ENCODE measurements at regions not wholly inside any gene's neighbourhood (a gene's known extent, or its start where the extent isn't known, plus 50 kb on each side); places are given as distances from the start of the nearest gene placed in this dataset.

DNA sequence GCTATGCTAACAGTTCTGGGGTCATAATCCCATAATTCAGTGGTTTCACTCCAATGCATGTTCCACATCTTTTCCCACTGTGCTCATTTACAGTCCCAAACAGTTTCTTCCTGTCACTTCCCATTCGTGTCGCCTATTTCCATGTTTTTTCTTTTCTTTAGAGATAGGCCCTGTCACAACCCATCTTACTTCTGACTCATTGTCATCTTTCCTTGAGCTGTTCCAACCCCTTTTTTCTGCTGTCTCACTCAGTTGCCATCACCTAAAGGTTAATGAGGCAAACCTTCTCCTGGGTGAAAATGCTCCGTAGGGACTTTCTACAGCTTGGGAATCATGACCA, 814.5 kb downstream of the VGLL3 start:
- Histone ChIP-seq H3K9ac (ENCODE audit: low read depth, low read length) (no peak overlapping the region), H3K4me3 (ENCODE audit: low read length) (no peak overlapping the region), H3K27me3 (ENCODE audit: insufficient read depth, low read length) (no peaks in the 10 kb centered on the region), H3K36me3 (ENCODE audit: insufficient read depth, low read length) (no peaks in the 10 kb centered on the region), H3K4me1 (ENCODE audit: insufficient read depth, low read length) (peaks cover 49% of the 10 kb centered on the region), H3K27ac (ENCODE audit: low read depth, low read length) (peak overlapping the region; percentile 91; the same call in 1 of the 2 replicates), H3K9me3 (ENCODE audit: insufficient read depth, low read depth, low read length) (no peaks in the 10 kb centered on the region)
- WGBS = 87% methylated on average over 3 of the region's 3 CpGs

GRCh38 chr3:86175593-86176444, 815.1 kb downstream of the VGLL3 start:
- Histone ChIP-seq H3K27ac (ENCODE audit: low read depth, low read length) (peak overlapping the region; percentile 91), H3K27me3 (ENCODE audit: insufficient read depth, low read length) (no peaks in the 10 kb centered on the region), H3K4me3 (ENCODE audit: low read length) (no peak overlapping the region), H3K36me3 (ENCODE audit: insufficient read depth, low read length) (no peaks in the 10 kb centered on the region), H3K9ac (ENCODE audit: low read depth, low read length) (peak overlapping the region; percentile 58; the same call in 1 of the 2 replicates), H3K4me1 (ENCODE audit: insufficient read depth, low read length) (peaks cover 49% of the 10 kb centered on the region), H3K9me3 (ENCODE audit: insufficient read depth, low read depth, low read length) (no peaks in the 10 kb centered on the region)
- 45% methylated on average over 7 of the region's 7 CpGs for WGBS

DNA sequence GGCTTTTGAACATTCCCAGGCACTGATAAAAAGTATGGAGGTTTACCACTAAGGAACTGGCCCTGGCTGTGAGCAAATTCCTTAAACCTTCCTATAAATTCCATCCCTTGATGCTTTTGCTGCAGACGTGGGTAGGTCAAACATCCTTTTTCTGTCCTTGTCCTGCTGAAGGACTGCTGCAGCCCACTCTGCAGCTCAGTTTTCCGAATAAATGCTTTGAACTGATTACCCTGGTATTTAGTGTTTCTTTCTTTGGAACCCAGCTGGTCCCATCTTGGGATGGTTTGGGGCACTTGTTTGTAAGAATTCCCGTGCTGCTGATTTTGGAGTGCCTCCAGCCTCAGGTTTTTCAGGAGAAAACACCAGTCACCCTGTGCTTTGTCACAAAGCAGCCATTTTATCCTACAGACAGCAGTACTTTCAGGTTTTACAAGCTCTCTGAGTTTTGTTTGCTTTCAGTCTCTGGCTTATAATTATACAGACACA, 815.9 kb downstream of the VGLL3 start:
- no peaks in the 10 kb centered on the region for H3K9me3 ChIP-seq (ENCODE audit: insufficient read depth, low read depth, low read length)
- H3K9ac ChIP-seq (ENCODE audit: low read depth, low read length) = peak overlapping the region; percentile 58; the same call in 1 of the 2 replicates
- H3K27me3 ChIP-seq (ENCODE audit: insufficient read depth, low read length) = no peaks in the 10 kb centered on the region
- no peaks in the 10 kb centered on the region for H3K36me3 ChIP-seq (ENCODE audit: insufficient read depth, low read length)
- H3K27ac ChIP-seq (ENCODE audit: low read depth, low read length) = peak overlapping the region; percentile 91
- peaks cover 49% of the 10 kb centered on the region for H3K4me1 ChIP-seq (ENCODE audit: insufficient read depth, low read length)
- no peak overlapping the region for H3K4me3 ChIP-seq (ENCODE audit: low read length)
- WGBS = 54% methylated on average over 3 of the region's 3 CpGs

DNA sequence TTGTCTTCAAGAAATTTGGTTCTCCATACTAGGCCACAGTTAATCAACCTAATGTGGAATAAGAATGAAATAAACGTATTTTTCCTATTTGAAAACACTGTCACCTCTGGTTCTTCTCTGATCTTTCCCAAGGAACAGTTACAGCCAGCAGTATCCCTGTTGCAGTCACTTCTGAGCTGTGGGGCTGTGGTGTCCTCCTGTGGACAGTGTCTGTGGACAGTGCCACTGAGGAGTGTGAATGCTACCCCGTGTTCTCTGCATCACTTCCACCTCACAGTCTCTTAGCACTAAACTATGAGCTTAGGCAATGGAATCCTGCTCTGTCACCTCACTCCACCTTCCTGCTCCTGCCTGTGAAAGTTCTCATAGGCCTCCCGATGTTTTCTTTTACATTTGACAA, 817.5 kb downstream of the VGLL3 start:
- Histone ChIP-seq H3K36me3 (ENCODE audit: insufficient read depth, low read length) (no peaks in the 10 kb centered on the region), H3K27me3 (ENCODE audit: insufficient read depth, low read length) (no peaks in the 10 kb centered on the region), H3K27ac (ENCODE audit: low read depth, low read length) (no peak overlapping the region), H3K9me3 (ENCODE audit: insufficient read depth, low read depth, low read length) (no peaks in the 10 kb centered on the region), H3K4me1 (ENCODE audit: insufficient read depth, low read length) (peaks cover 33% of the 10 kb centered on the region), H3K4me3 (ENCODE audit: low read length) (no peak overlapping the region), H3K9ac (ENCODE audit: low read depth, low read length) (no peak overlapping the region)
- 88% methylated on average over 3 of the region's 3 CpGs for WGBS

DNA sequence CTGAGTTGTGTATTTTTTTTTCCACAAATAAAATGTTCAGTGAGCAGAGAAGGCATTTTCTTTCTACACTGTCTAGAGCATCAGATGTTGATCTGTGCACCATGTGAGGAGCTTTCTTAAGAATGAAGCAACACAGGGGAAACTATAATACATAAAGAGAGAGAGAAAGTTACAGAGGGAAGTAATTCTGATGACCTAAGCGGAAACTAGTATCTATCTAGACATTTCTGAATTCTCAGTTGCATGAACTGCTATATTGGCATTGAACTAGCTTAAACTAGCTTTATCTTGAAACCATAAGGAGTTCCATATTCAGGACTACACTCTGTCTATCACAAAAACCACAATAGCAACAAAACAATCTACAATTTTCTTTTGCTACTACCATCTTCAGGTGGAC, 822.4 kb downstream of the VGLL3 start:
- Histone ChIP-seq H3K27ac (ENCODE audit: low read depth, low read length) (no peak overlapping the region), H3K9ac (ENCODE audit: low read depth, low read length) (no peak overlapping the region), H3K4me1 (ENCODE audit: insufficient read depth, low read length) (0 out of 2 replicates have a peak, but pooled peaks cover 6% of the 10 kb centered on the region), H3K4me3 (ENCODE audit: low read length) (no peak overlapping the region), H3K27me3 (ENCODE audit: insufficient read depth, low read length) (no peaks in the 10 kb centered on the region), H3K9me3 (ENCODE audit: insufficient read depth, low read depth, low read length) (no peaks in the 10 kb centered on the region), H3K36me3 (ENCODE audit: insufficient read depth, low read length) (no peaks in the 10 kb centered on the region)
- 100% methylated on average over 1 of the region's 1 CpG for WGBS

DNA sequence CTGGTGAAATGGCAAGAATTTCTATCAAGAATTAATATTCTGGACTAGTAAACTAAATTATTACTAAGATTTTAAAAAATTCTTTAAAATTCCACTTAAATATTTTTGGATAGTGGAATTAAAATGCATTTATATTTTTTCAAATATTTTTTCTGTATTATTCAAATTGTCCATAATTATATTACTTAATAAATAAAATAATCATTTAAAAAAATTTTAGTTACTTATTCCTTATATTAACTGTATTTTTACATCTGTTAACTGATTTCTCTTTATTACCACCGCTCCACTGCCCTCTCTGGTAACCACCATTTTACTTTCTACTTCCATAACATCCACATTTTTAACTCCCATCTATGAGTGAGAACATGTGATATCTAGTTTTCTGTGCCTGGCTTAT, 828.4 kb downstream of the VGLL3 start:
- no peaks in the 10 kb centered on the region for H3K27me3 ChIP-seq (ENCODE audit: insufficient read depth, low read length)
- H3K4me1 ChIP-seq (ENCODE audit: insufficient read depth, low read length) = 0 out of 2 replicates have a peak, but pooled peaks cover 6% of the 10 kb centered on the region
- H3K36me3 ChIP-seq (ENCODE audit: insufficient read depth, low read length) = no peaks in the 10 kb centered on the region
- H3K27ac ChIP-seq (ENCODE audit: low read depth, low read length) = no peak overlapping the region
- H3K4me3 ChIP-seq (ENCODE audit: low read length) = no peak overlapping the region
- 89% methylated on average over 1 of the region's 1 CpG for WGBS
- H3K9me3 ChIP-seq (ENCODE audit: insufficient read depth, low read depth, low read length) = no peaks in the 10 kb centered on the region
- no peak overlapping the region for H3K9ac ChIP-seq (ENCODE audit: low read depth, low read length)

DNA sequence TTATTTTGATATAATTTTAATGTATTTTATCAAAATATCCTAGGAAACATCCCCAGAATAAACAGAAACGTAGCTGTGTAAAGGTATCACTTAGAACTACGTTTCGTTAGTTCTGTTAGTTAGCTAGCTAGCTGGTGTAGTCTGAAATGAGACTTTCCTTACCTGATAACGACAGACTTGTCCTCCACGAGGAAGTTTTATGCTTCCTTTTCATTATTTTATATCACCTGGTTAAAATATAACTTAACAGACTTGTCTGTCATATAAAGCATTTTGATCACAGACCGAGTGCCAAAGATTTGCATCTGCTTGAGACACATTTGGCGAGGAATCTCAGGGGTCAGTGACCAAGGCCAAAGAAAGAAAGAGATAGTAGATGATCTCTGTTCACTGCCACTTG, 829.5 kb downstream of the VGLL3 start:
- Histone ChIP-seq H3K36me3 (ENCODE audit: insufficient read depth, low read length) (no peaks in the 10 kb centered on the region), H3K9me3 (ENCODE audit: insufficient read depth, low read depth, low read length) (no peaks in the 10 kb centered on the region), H3K27me3 (ENCODE audit: insufficient read depth, low read length) (no peaks in the 10 kb centered on the region), H3K4me1 (ENCODE audit: insufficient read depth, low read length) (0 out of 2 replicates have a peak, but pooled peaks cover 6% of the 10 kb centered on the region), H3K9ac (ENCODE audit: low read depth, low read length) (no peak overlapping the region), H3K4me3 (ENCODE audit: low read length) (no peak overlapping the region), H3K27ac (ENCODE audit: low read depth, low read length) (no peak overlapping the region)
- WGBS = 96% methylated on average over 6 of the region's 7 CpGs

DNA sequence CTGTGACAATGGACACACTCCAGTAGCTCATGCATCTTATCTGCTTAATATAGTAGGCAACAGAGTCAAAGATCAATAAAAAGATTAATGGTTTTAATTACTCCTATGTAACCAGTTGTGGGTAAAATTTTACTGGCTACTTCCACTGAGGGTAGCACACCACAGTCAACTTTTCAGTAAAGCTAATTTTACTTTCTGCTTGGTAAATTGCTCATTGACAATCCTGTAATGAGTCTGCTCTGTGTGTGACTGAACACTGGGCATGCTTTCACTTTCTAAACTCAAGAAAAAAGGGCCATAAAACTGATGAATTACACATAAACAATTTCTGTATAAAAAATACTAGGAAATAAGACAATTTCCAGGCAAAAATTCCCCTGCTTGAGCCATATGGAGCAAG, 838.3 kb downstream of the VGLL3 start:
- Histone ChIP-seq H3K9ac (ENCODE audit: low read depth, low read length) (no peak overlapping the region), H3K4me1 (ENCODE audit: insufficient read depth, low read length) (no peaks in the 10 kb centered on the region), H3K27me3 (ENCODE audit: insufficient read depth, low read length) (no peaks in the 10 kb centered on the region), H3K36me3 (ENCODE audit: insufficient read depth, low read length) (no peaks in the 10 kb centered on the region), H3K4me3 (ENCODE audit: low read length) (no peak overlapping the region), H3K9me3 (ENCODE audit: insufficient read depth, low read depth, low read length) (no peaks in the 10 kb centered on the region), H3K27ac (ENCODE audit: low read depth, low read length) (no peak overlapping the region)

DNA sequence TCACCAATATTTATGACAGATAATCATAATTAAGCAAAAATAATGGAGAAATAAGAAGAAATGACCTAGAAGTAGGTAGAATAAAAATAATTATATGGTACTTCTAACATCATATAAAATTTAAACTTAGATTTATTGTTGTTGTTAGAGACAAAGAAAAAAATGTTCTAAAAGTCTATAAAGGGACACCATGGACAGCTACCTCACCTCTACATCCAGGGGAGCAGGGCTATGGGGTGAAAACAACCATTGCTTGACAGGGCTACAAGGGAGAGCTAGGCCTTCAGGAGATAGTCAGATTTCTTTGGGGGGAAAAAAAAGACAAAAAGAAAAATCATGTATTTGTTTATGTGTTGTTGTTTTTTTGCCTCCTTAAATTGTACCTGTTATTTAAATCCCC, 841.9 kb downstream of the VGLL3 start:
- H3K4me1 ChIP-seq (ENCODE audit: insufficient read depth, low read length) = no peaks in the 10 kb centered on the region
- H3K36me3 ChIP-seq (ENCODE audit: insufficient read depth, low read length) = no peaks in the 10 kb centered on the region
- H3K27me3 ChIP-seq (ENCODE audit: insufficient read depth, low read length) = no peaks in the 10 kb centered on the region
- H3K27ac ChIP-seq (ENCODE audit: low read depth, low read length) = no peak overlapping the region
- no peak overlapping the region for H3K4me3 ChIP-seq (ENCODE audit: low read length)
- H3K9me3 ChIP-seq (ENCODE audit: insufficient read depth, low read depth, low read length) = no peaks in the 10 kb centered on the region
- no peak overlapping the region for H3K9ac ChIP-seq (ENCODE audit: low read depth, low read length)

DNA sequence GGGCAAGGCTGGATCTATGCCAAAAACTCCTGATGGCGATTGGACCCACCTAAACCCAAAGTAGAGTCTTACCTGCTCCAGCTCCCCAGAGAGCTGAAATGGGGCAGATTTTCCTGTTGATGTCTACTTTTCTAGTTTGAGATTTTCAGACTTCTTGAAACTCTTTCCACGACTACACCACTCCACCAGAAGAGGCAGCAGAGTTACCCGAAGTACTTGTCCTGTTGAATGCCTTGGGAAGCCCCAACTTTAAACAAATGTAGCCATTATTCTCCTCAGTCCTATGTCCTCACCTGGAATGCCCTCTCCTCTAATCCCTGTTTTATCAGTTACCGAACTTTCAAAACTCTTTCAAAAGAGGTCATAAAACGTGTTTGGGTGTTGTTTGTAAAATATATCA, 843.8 kb downstream of the VGLL3 start:
- 81% methylated on average over 5 of the region's 5 CpGs for WGBS
- no peak overlapping the region for H3K4me3 ChIP-seq (ENCODE audit: low read length)
- H3K9me3 ChIP-seq (ENCODE audit: insufficient read depth, low read depth, low read length) = no peaks in the 10 kb centered on the region
- no peaks in the 10 kb centered on the region for H3K36me3 ChIP-seq (ENCODE audit: insufficient read depth, low read length)
- no peak overlapping the region for H3K27ac ChIP-seq (ENCODE audit: low read depth, low read length)
- H3K27me3 ChIP-seq (ENCODE audit: insufficient read depth, low read length) = no peaks in the 10 kb centered on the region
- H3K4me1 ChIP-seq (ENCODE audit: insufficient read depth, low read length) = peaks cover under 1% of the 10 kb centered on the region; the same call in 1 of the 2 replicates
- H3K9ac ChIP-seq (ENCODE audit: low read depth, low read length) = no peak overlapping the region

DNA sequence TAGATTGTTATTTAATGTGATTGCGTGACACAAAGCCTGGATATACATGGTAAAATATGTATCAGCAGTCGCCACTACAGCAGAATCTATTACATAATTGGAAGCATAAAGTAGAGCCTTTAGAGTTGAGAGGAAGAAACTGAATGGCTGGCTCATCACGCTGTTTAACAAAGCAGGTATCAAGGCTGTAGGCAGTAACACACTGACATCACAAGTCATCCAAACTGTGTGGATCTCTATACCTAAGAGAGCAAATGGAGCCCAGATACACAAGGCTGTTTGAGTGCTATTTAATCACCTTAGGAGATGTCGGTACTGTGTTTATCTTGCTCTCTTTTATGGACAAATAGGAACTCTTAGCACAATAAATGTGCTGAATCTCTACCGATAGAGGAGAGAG, 864.4 kb downstream of the VGLL3 start:
- H3K9ac ChIP-seq (ENCODE audit: low read depth, low read length) = no peak overlapping the region
- WGBS = 95% methylated on average over 5 of the region's 5 CpGs
- no peaks in the 10 kb centered on the region for H3K9me3 ChIP-seq (ENCODE audit: insufficient read depth, low read depth, low read length)
- H3K36me3 ChIP-seq (ENCODE audit: insufficient read depth, low read length) = no peaks in the 10 kb centered on the region
- H3K27me3 ChIP-seq (ENCODE audit: insufficient read depth, low read length) = no peaks in the 10 kb centered on the region
- no peak overlapping the region for H3K27ac ChIP-seq (ENCODE audit: low read depth, low read length)
- H3K4me3 ChIP-seq (ENCODE audit: low read length) = no peak overlapping the region
- no peaks in the 10 kb centered on the region for H3K4me1 ChIP-seq (ENCODE audit: insufficient read depth, low read length)

Measured in HUES64 (cell line).